SJCRH30 (cell line): ENCODE measurements at regions not wholly inside any gene's neighbourhood (a gene's known extent, or its start where the extent isn't known, plus 50 kb on each side); places are given as distances from the start of the nearest gene placed in this dataset.
"Not testable (repeated sequence)": the region's sequence is repeated elsewhere in the genome, so short reads cannot be mapped to it uniquely, and the experiment has no call there.

Source experiments
- DNase-seq, 2 experiments: peaks; one replicate each; pipeline ENCODE4 v3.0.0-alpha.2; 2015 to 2020
- H3K27ac ChIP-seq: fragments of 250-450 bp; sonication (Bioruptor Pico); 2 replicates; pipeline ENCODE4 v1.5.1; 2020; ENCODE audit warnings: mild to moderate bottlenecking, moderate library complexity
- H3K27me3 ChIP-seq: fragments of 250-450 bp; sonication (Bioruptor Pico); 2 replicates; pipeline ENCODE4 v1.5.1; 2020; ENCODE audit warnings: mild to moderate bottlenecking, moderate library complexity
- H3K36me3 ChIP-seq: fragments of 250-450 bp; sonication (Bioruptor Pico); 2 replicates; pipeline ENCODE4 v1.5.1; 2020; ENCODE audit warnings: mild to moderate bottlenecking, moderate library complexity
- H3K4me1 ChIP-seq: fragments of 250-450 bp; sonication (Bioruptor Pico); 2 replicates; pipeline ENCODE4 v1.5.1; 2020; ENCODE audit warnings: mild to moderate bottlenecking, moderate library complexity
- H3K4me3 ChIP-seq: fragments of 250-450 bp; sonication (Bioruptor Pico); 2 replicates; pipeline ENCODE4 v1.5.1; 2020; ENCODE audit warnings: mild to moderate bottlenecking, moderate library complexity
- H3K9me3 ChIP-seq: fragments of 250-450 bp; sonication (Bioruptor Pico); replicated peaks from 2 replicates; pipeline ENCODE4 v1.5.1; 2020; ENCODE audit warnings: mild to moderate bottlenecking, moderate library complexity

- Histone ChIP-seq H3K9me3 (no peaks in the 10 kb centered on the region), H3K27me3 (no peaks in the 10 kb centered on the region), H3K27ac (no peak overlapping the region), H3K4me1 (peaks cover 7% of the 10 kb centered on the region; the same call in 1 of the 2 replicates), H3K4me3 (no peak overlapping the region), H3K36me3 (no peaks in the 10 kb centered on the region)
- DNase-seq, result peak in 1 of 2 experiments; percentile 24
These were observed 625.2 kb upstream of the GBE1 start for GRCh38 chr3:82386647-82387046.

DNA sequence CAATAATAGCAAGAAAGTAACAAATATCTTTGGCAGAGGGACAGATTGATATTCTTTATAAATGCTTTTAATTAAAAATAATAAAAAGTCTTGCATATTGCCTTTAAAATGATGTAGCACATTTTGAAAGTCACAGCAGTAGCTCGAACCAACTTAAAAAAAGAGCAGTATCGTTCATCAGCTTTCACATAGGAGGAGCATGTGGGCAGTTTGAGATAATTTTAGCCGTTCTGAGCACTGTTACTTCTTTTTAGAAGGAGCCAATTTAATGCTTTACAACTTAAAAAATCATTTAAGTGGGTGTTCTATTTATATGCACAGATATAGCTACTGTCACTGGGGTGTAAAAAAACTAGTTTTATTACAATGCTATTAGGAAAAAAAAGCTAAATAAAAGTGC lies 622.7 kb upstream of the GBE1 start:
- Histone ChIP-seq H3K4me3 (no peak overlapping the region), H3K9me3 (no peaks in the 10 kb centered on the region), H3K4me1 (peaks cover 7% of the 10 kb centered on the region; the same call in 1 of the 2 replicates), H3K36me3 (no peaks in the 10 kb centered on the region), H3K27ac (no peak overlapping the region), H3K27me3 (no peaks in the 10 kb centered on the region)
- DNase-seq, result no peak

DNA sequence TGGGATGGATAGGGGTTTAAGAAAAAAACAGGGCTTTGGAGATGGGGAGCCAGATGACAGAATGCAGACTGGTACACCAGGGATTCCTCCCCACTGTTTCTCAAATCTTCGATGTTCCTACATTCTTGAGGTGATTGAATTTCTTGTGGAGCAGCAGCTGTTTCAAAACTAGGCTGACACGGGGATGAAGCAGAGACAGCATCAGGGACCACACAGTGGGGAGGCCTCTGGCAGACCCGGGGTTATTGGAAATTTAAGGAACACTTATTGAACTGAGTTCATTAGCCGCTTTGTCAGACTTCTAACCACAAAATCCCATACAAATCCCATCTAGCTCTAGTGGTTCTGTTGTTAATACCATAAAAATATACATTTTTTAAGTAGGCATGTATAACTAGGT lies 621.4 kb upstream of the GBE1 start:
- no peaks in the 10 kb centered on the region for H3K9me3 ChIP-seq
- H3K27ac ChIP-seq, result no peak overlapping the region
- no peaks in the 10 kb centered on the region for H3K27me3 ChIP-seq
- no peak overlapping the region for H3K4me3 ChIP-seq
- no peaks in the 10 kb centered on the region for H3K36me3 ChIP-seq
- DNase-seq, result peak; percentile 61 to 76
- peaks cover 7% of the 10 kb centered on the region; the same call in 1 of the 2 replicates for H3K4me1 ChIP-seq

- DNase-seq, result peak in 1 of 2 experiments; percentile 12
- Histone ChIP-seq H3K36me3 (no peaks in the 10 kb centered on the region), H3K4me1 (peaks cover 5% of the 10 kb centered on the region; the same call in 1 of the 2 replicates), H3K27me3 (no peaks in the 10 kb centered on the region), H3K4me3 (no peak overlapping the region), H3K9me3 (peaks cover 7% of the 10 kb centered on the region), H3K27ac (no peak overlapping the region)
These were observed 616.9 kb upstream of the GBE1 start for GRCh38 chr3:82378392-82378791.

- Histone ChIP-seq H3K27ac (no peak overlapping the region), H3K4me1 (no peaks in the 10 kb centered on the region), H3K27me3 (no peaks in the 10 kb centered on the region), H3K36me3 (no peaks in the 10 kb centered on the region), H3K9me3 (peaks cover 7% of the 10 kb centered on the region), H3K4me3 (no peak overlapping the region)
- DNase-seq, result peak; percentile 4 to 28
These were observed 615.4 kb upstream of the GBE1 start for GRCh38 chr3:82376883-82377282.

- not testable (repeated sequence) for H3K4me3 ChIP-seq, DNase-seq, H3K36me3 ChIP-seq
These were observed 612.4 kb upstream of the GBE1 start for GRCh38 chr3:82373833-82374232.

GRCh38 chr3:82364827-82365226 lies 603.4 kb upstream of the GBE1 start:
- no peak overlapping the region for H3K27ac ChIP-seq
- no peak for DNase-seq
- no peaks in the 10 kb centered on the region for H3K27me3 ChIP-seq
- H3K9me3 ChIP-seq, result no peaks in the 10 kb centered on the region
- no peaks in the 10 kb centered on the region for H3K4me1 ChIP-seq
- H3K4me3 ChIP-seq, result no peak overlapping the region
- H3K36me3 ChIP-seq, result no peaks in the 10 kb centered on the region

More at GRCh38 chr3:82373833-82374232, 612.4 kb upstream of the GBE1 start:
- not testable (repeated sequence) for H3K4me1 ChIP-seq, H3K27me3 ChIP-seq, H3K9me3 ChIP-seq, H3K27ac ChIP-seq

GRCh38 chr3:82363131-82363530 lies 601.7 kb upstream of the GBE1 start:
- Histone ChIP-seq H3K9me3 (no peaks in the 10 kb centered on the region), H3K4me3 (no peak overlapping the region), H3K27ac (no peak overlapping the region), H3K4me1 (no peaks in the 10 kb centered on the region), H3K36me3 (no peaks in the 10 kb centered on the region), H3K27me3 (no peaks in the 10 kb centered on the region)
- DNase-seq, result no peak

GRCh38 chr3:82355228-82355627 lies 593.8 kb upstream of the GBE1 start:
- no peak for DNase-seq

DNA sequence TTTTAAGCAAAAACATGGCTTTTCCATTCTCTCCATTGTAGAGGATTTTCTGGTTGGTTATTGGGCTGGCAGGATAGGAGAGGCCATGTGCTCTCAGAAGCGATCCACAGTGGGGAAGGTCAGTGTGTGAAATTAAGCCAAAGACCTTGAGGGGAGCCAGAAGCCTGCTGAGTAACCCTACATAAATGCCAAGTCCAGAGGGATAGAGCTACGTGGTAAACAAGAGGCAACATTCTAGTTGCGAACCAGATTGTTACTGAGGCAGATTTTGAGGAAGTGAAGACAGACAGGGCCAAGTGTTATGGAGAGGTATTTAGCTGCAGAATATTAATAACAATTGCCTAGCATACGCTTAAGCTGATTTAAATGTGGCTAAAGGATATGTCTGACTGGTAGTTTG lies 592.8 kb upstream of the GBE1 start:
- Histone ChIP-seq H3K36me3 (no peaks in the 10 kb centered on the region), H3K4me1 (no peaks in the 10 kb centered on the region), H3K27me3 (no peaks in the 10 kb centered on the region), H3K27ac (no peak overlapping the region), H3K9me3 (no peaks in the 10 kb centered on the region), H3K4me3 (no peak overlapping the region)
- peak in 1 of 2 experiments; percentile 1 for DNase-seq

More at GRCh38 chr3:82355228-82355627, 593.8 kb upstream of the GBE1 start:
- Histone ChIP-seq H3K4me3 (no peak overlapping the region), H3K4me1 (no peaks in the 10 kb centered on the region), H3K27me3 (no peaks in the 10 kb centered on the region), H3K9me3 (no peaks in the 10 kb centered on the region), H3K36me3 (no peaks in the 10 kb centered on the region), H3K27ac (no peak overlapping the region)

DNA sequence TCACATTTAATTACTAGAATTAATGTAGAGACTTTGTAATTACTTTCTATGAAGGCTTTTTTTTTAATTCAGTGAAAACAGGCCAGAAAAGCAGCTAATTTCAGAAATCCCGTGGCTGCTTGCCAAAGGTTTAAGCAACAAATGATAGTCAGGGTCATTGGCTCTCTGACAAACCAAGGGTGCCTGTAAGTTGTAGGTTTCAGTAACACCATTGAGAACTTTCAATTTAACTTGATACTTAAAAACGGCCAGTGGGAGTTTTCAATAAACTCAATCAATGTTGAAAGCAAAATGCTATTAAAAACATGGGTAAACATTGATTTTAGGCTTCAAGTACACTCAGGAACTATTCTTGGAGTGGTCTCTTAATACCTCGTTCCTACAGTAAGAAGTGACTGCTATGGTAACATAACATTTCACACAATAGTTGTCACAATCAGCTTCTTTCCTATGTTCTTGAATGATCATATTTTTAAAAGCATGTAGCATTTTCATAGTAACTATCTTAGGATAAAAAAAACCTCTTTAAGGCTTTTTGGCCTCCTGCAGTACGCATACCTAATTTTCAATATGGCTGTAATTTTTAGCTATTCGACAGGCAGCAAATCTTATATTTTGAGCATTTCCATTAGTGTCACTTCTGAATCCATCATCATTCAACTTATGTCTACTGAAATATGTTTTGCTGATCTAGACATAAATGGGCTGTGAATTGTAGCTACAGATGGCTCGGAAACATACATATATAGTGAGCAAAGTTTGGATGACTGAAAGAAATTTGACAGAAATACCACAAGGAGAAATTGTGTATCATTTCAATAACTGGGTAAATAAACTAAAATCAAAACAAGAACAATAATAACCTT lies 592.1 kb upstream of the GBE1 start:
- no peaks in the 10 kb centered on the region for H3K4me1 ChIP-seq
- no peaks in the 10 kb centered on the region for H3K27me3 ChIP-seq
- no peak for DNase-seq
- no peak overlapping the region for H3K4me3 ChIP-seq
- no peaks in the 10 kb centered on the region for H3K9me3 ChIP-seq
- H3K27ac ChIP-seq, result no peak overlapping the region
- no peaks in the 10 kb centered on the region for H3K36me3 ChIP-seq

DNA sequence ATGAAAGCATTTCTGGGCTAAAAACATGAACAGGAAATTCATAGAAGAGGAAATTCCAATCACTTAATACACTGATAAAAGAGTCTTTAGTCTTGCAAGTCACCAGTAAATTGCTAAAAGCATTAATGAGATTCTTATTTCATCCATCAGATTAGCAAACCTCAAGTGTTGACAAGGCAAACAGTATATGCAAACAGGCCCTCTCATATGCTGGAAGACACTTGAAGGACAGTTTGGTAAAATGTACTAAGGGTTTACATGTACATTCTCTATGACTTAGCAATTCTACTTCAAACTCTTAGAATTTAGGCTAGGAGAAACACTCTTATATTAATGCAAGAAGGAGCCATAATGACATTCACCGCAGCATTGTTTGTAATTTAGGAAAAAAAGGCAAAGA lies 586.1 kb upstream of the GBE1 start:
- H3K4me1 ChIP-seq, result no peaks in the 10 kb centered on the region
- no peak overlapping the region for H3K27ac ChIP-seq
- H3K36me3 ChIP-seq, result no peaks in the 10 kb centered on the region
- no peak overlapping the region for H3K4me3 ChIP-seq
- DNase-seq, result no peak
- no peaks in the 10 kb centered on the region for H3K9me3 ChIP-seq
- H3K27me3 ChIP-seq, result no peaks in the 10 kb centered on the region

DNA sequence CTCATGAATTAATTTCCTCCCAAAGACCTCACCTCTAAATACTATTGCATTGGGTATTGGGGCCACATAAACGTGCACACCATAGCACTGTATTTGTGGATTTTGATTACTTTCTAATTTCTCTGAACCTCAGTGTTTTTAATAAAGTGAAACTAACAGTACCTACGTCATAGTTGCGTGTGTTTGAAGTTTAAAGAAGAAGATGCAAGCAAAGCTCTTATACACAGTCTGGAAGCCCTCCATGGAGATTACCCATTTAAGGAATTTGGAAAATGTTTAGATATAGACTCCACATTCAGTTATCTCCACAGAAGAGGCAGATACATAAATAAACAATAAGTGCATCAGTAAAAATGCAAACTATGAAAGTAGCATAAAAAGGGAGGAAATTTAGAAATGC lies 581.1 kb upstream of the GBE1 start:
- Histone ChIP-seq H3K4me3 (no peak overlapping the region), H3K27ac (no peak overlapping the region), H3K9me3 (no peaks in the 10 kb centered on the region), H3K36me3 (no peaks in the 10 kb centered on the region), H3K4me1 (no peaks in the 10 kb centered on the region), H3K27me3 (no peaks in the 10 kb centered on the region)
- no peak for DNase-seq

- no peaks in the 10 kb centered on the region for H3K9me3 ChIP-seq
- no peaks in the 10 kb centered on the region for H3K4me1 ChIP-seq
- H3K27me3 ChIP-seq, result no peaks in the 10 kb centered on the region
- DNase-seq, result peak in 1 of 2 experiments; percentile 1
- H3K36me3 ChIP-seq, result no peaks in the 10 kb centered on the region
- no peak overlapping the region for H3K4me3 ChIP-seq
- no peak overlapping the region for H3K27ac ChIP-seq
These were observed 567.9 kb upstream of the GBE1 start for GRCh38 chr3:82329300-82329699.

GRCh38 chr3:82311901-82312300 lies 550.5 kb upstream of the GBE1 start:
- no peak for DNase-seq
- no peak overlapping the region for H3K27ac ChIP-seq

GRCh38 chr3:82308755-82309154 lies 547.3 kb upstream of the GBE1 start:
- no peaks in the 10 kb centered on the region for H3K9me3 ChIP-seq
- no peak overlapping the region for H3K4me3 ChIP-seq
- no peaks in the 10 kb centered on the region for H3K27me3 ChIP-seq
- DNase-seq, result no peak
- H3K36me3 ChIP-seq, result no peaks in the 10 kb centered on the region
- no peak overlapping the region for H3K27ac ChIP-seq
- H3K4me1 ChIP-seq, result no peaks in the 10 kb centered on the region

More at GRCh38 chr3:82311901-82312300, 550.5 kb upstream of the GBE1 start:
- Histone ChIP-seq H3K4me1 (no peaks in the 10 kb centered on the region), H3K9me3 (no peaks in the 10 kb centered on the region), H3K4me3 (no peak overlapping the region), H3K36me3 (no peaks in the 10 kb centered on the region), H3K27me3 (no peaks in the 10 kb centered on the region)
